ENCODE measurements at regions not wholly inside any gene's neighbourhood (a gene's known extent, or its start where the extent isn't known, plus 50 kb on each side); places are given as distances from the start of the nearest gene placed in this dataset.

GRCh38 chr5:145028626-145029025, 806.5 kb downstream of the PRELID2 start:
- Histone ChIP-seq H3K27ac (ENCODE audit: low read depth, low read length, poor library complexity, severe bottlenecking) (no peak overlapping the region), H3K4me3 (ENCODE audit: low read depth, low read length, poor library complexity, severe bottlenecking) (no peak overlapping the region), H4K20me1 (ENCODE audit: insufficient read depth, low read length) (no peaks in the 10 kb centered on the region), H3K36me3 (ENCODE audit: insufficient read depth, low read length) (no peaks in the 10 kb centered on the region), H3K79me2 (ENCODE audit: insufficient read depth, low read length) (no peaks in the 10 kb centered on the region), H2AFZ (ENCODE audit: low read length) (no peak overlapping the region), H3K4me1 (ENCODE audit: insufficient read depth, low read length, severe bottlenecking) (no peaks in the 10 kb centered on the region), H3K27me3 (ENCODE audit: insufficient read depth, low read length) (no peaks in the 10 kb centered on the region), H3K9me2 (ENCODE audit: low read depth, low read length) (no peaks in the 10 kb centered on the region), H3K9ac (ENCODE audit: low read length) (no peak overlapping the region), H3F3A (ENCODE audit: insufficient read depth, low read length) (no peaks in the 10 kb centered on the region), H3K9me3 (ENCODE audit: low read length) (no peaks in the 10 kb centered on the region), H3K4me2 (ENCODE audit: low read length) (no peak overlapping the region)
- TF ChIP-seq CTCF (IDR thresholded peaks at IDR 0.05; ENCODE audit: low read length) (no peak), EZH2 (IDR thresholded peaks at IDR 0.05; ENCODE audit: borderline replicate concordance, low read length) (no peak)

- TF ChIP-seq EZH2 (IDR thresholded peaks at IDR 0.05; ENCODE audit: borderline replicate concordance, low read length) = no peak
- TF ChIP-seq CTCF (IDR thresholded peaks at IDR 0.05; ENCODE audit: low read length) = no peak
Observed at GRCh38 chr5:145027286-145027685, 807.9 kb downstream of the PRELID2 start.

GRCh38 chr5:145025775-145026174, 809.4 kb downstream of the PRELID2 start:
- TF ChIP-seq CTCF (IDR thresholded peaks at IDR 0.05; ENCODE audit: low read length) (no peak), EZH2 (IDR thresholded peaks at IDR 0.05; ENCODE audit: borderline replicate concordance, low read length) (no peak)
- Histone ChIP-seq H2AFZ (ENCODE audit: low read length) (no peak overlapping the region), H4K20me1 (ENCODE audit: insufficient read depth, low read length) (no peaks in the 10 kb centered on the region)

More at GRCh38 chr5:145027286-145027685, 807.9 kb downstream of the PRELID2 start:
- Histone ChIP-seq H3K4me3 (ENCODE audit: low read depth, low read length, poor library complexity, severe bottlenecking) (no peak overlapping the region), H3K27ac (ENCODE audit: low read depth, low read length, poor library complexity, severe bottlenecking) (no peak overlapping the region), H4K20me1 (ENCODE audit: insufficient read depth, low read length) (no peaks in the 10 kb centered on the region), H3K27me3 (ENCODE audit: insufficient read depth, low read length) (no peaks in the 10 kb centered on the region), H3K4me2 (ENCODE audit: low read length) (no peak overlapping the region), H3K9me3 (ENCODE audit: low read length) (no peaks in the 10 kb centered on the region), H3F3A (ENCODE audit: insufficient read depth, low read length) (no peaks in the 10 kb centered on the region), H3K9me2 (ENCODE audit: low read depth, low read length) (no peaks in the 10 kb centered on the region), H3K79me2 (ENCODE audit: insufficient read depth, low read length) (no peaks in the 10 kb centered on the region), H3K4me1 (ENCODE audit: insufficient read depth, low read length, severe bottlenecking) (no peaks in the 10 kb centered on the region), H3K36me3 (ENCODE audit: insufficient read depth, low read length) (no peaks in the 10 kb centered on the region), H3K9ac (ENCODE audit: low read length) (no peak overlapping the region), H2AFZ (ENCODE audit: low read length) (no peak overlapping the region)

More at GRCh38 chr5:145025775-145026174, 809.4 kb downstream of the PRELID2 start:
- Histone ChIP-seq H3K9me3 (ENCODE audit: low read length) (no peaks in the 10 kb centered on the region), H3K9me2 (ENCODE audit: low read depth, low read length) (no peaks in the 10 kb centered on the region), H3K4me2 (ENCODE audit: low read length) (no peak overlapping the region), H3K79me2 (ENCODE audit: insufficient read depth, low read length) (no peaks in the 10 kb centered on the region; the same call in 1 of the 2 replicates), H3K4me3 (ENCODE audit: low read depth, low read length, poor library complexity, severe bottlenecking) (no peak overlapping the region), H3K27me3 (ENCODE audit: insufficient read depth, low read length) (no peaks in the 10 kb centered on the region), H3K27ac (ENCODE audit: low read depth, low read length, poor library complexity, severe bottlenecking) (no peak overlapping the region), H3F3A (ENCODE audit: insufficient read depth, low read length) (no peaks in the 10 kb centered on the region), H3K36me3 (ENCODE audit: insufficient read depth, low read length) (no peaks in the 10 kb centered on the region), H3K9ac (ENCODE audit: low read length) (no peak overlapping the region), H3K4me1 (ENCODE audit: insufficient read depth, low read length, severe bottlenecking) (no peaks in the 10 kb centered on the region)

All from OCI-LY1 (cell line).